ENCODE measurements at regions not wholly inside any gene's neighbourhood (a gene's known extent, or its start where the extent isn't known, plus 50 kb on each side); places are given as distances from the start of the nearest gene placed in this dataset.
A peak's percentile ranks its signal among the peaks of the same experiment; 100 is the strongest.

GRCh38 chr13:107497661-107498060, 717.7 kb downstream of the LIG4 start:
- POLR2A ChIA-PET, result no interaction called here

GRCh38 chr13:107493266-107493665, 722.1 kb downstream of the LIG4 start:
- POLR2A ChIA-PET, result no interaction called here
- Histone ChIP-seq H3K36me3 (replicated peaks in 1 of 2; ENCODE audit: control insufficient read depth in 1 of 2, insufficient read depth in 2 of 2, low read length in 1 of 2) (no peaks in the 10 kb centered on the region), H3K9me2 (no peaks in the 10 kb centered on the region), H4K20me1 (ENCODE audit: insufficient read depth) (no peaks in the 10 kb centered on the region), H3K4me3 (ENCODE audit: low read depth in 2 of 2, low read length in 1 of 2) (no peak overlapping the region), H3K27ac (ENCODE audit: low read depth in 2 of 2, low read length in 1 of 2) (no peak overlapping the region), H3F3A (replicated peaks; ENCODE audit: insufficient read depth) (no peaks in the 10 kb centered on the region), H3K4me1 (ENCODE audit: control insufficient read depth in 1 of 2, insufficient read depth in 2 of 2, low read depth in 1 of 2, low read length in 1 of 2) (peaks cover 0 to 10% of the 10 kb centered on the region in 2 experiments; a peak in 2 of 4 replicates), H3K79me2 (ENCODE audit: insufficient read depth) (peaks cover 25% of the 10 kb centered on the region), H3K27me3 (ENCODE audit: insufficient read depth) (no peaks in the 10 kb centered on the region), H3K9ac (no peak overlapping the region), H3K4me2 (no peak overlapping the region), H2AFZ (ENCODE audit: low read depth) (no peak overlapping the region), H3K9me3 (0 out of 2 replicates have a peak, but pooled peaks cover 6% of the 10 kb centered on the region)
- CTCF ChIA-PET, result no interaction called here
- WGBS (ENCODE audit: low lambda C conversion rate), result 88% methylated on average over 3 of the region's 3 CpGs
- DNase-seq, result no peak
- TF ChIP-seq CTCF (IDR thresholded peaks at IDR 0.05), result no peak
- no peak for TF ChIP-seq MAX (IDR thresholded peaks at IDR 0.05; ENCODE audit: low read depth)
- TF ChIP-seq ZBTB33 (IDR thresholded peaks at IDR 0.05; ENCODE audit: borderline replicate concordance, low read depth), result no peak
- TF ChIP-seq YY1 (IDR thresholded peaks at IDR 0.05; ENCODE audit: low read depth), result no peak
- TF ChIP-seq PBX3 (IDR thresholded peaks at IDR 0.05), result no peak

More at GRCh38 chr13:107497661-107498060, 717.7 kb downstream of the LIG4 start:
- Histone ChIP-seq H4K20me1 (ENCODE audit: insufficient read depth) (no peaks in the 10 kb centered on the region), H3K4me1 (ENCODE audit: control insufficient read depth in 1 of 2, insufficient read depth in 2 of 2, low read depth in 1 of 2, low read length in 1 of 2) (peaks cover 0 to 12% of the 10 kb centered on the region in 2 experiments; a peak in 2 of 4 replicates), H3K36me3 (replicated peaks in 1 of 2; ENCODE audit: control insufficient read depth in 1 of 2, insufficient read depth in 2 of 2, low read length in 1 of 2) (no peaks in the 10 kb centered on the region), H3K9me2 (no peaks in the 10 kb centered on the region), H3K27me3 (ENCODE audit: insufficient read depth) (no peaks in the 10 kb centered on the region), H3F3A (replicated peaks; ENCODE audit: insufficient read depth) (no peaks in the 10 kb centered on the region), H3K79me2 (ENCODE audit: insufficient read depth) (peaks cover 15% of the 10 kb centered on the region), H3K4me3 (ENCODE audit: low read depth in 2 of 2, low read length in 1 of 2) (no peak overlapping the region), H3K9me3 (no peaks in the 10 kb centered on the region), H3K4me2 (no peak overlapping the region), H2AFZ (ENCODE audit: low read depth) (no peak overlapping the region), H3K27ac (ENCODE audit: low read depth in 2 of 2, low read length in 1 of 2) (no peak overlapping the region), H3K9ac (no peak overlapping the region)
- WGBS (ENCODE audit: low lambda C conversion rate), result 51% methylated on average over 5 of the region's 5 CpGs
- TF ChIP-seq IRF3 (IDR thresholded peaks at IDR 0.05; ENCODE audit: low read depth, low read length) (no peak), EP300 (IDR thresholded peaks at IDR 0.05; ENCODE audit: borderline replicate concordance in 1 of 2, low read depth in 1 of 2, low read length in 1 of 2) (peak in 1 of 2 experiments; percentile 53; a peak in 1 of 4 replicates), CHD2 (IDR thresholded peaks at IDR 0.05; ENCODE audit: low read length, partially characterized antibody) (no peak), TCF12 (IDR thresholded peaks at IDR 0.05) (peak; percentile 21; the same call in 1 of the 2 replicates), GATA2 (CRISPR knock-in tag; IDR thresholded peaks at IDR 0.05) (peak; percentile 37), FOSL2 (IDR thresholded peaks at IDR 0.05; ENCODE audit: borderline replicate concordance, low read depth) (no peak), REST (IDR thresholded peaks at IDR 0.05; ENCODE audit: low read depth, low read length) (no peak), NRF1 (IDR thresholded peaks at IDR 0.05; ENCODE audit: low read depth, low read length) (no peak), YY1 (IDR thresholded peaks at IDR 0.05; ENCODE audit: low read depth) (no peak), JUND (IDR thresholded peaks at IDR 0.05) (no peak)
- CTCF ChIA-PET, result interaction anchor here (1.7 kb wide), 1 partner anchor 15 kb away, joined by 4 read pairs; no protein-coding TSS in a partner anchor
- peak; percentile 4 for DNase-seq
